ENCODE measurements at regions not wholly inside any gene's neighbourhood (a gene's known extent, or its start where the extent isn't known, plus 50 kb on each side); places are given as distances from the start of the nearest gene placed in this dataset.

DNA sequence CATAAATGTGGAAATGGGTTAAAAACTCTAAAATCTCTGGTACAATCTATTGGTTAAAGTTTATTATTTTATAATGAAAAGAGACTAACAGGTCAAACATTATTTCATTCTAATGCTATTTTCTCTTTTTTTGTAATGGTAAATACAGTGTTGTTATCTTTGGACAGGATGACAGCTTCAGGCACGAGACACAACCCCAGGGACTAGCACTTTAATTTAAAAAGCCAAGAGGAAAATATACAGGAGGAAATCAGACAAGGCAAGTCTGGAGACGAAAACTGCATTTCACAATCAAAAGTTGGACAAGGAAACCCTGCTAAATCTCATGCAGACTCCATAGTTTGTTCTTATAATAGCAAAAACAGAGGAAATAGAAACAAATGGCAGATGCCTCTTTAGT, 589.1 kb upstream of the CDH8 start:
- ChIA-PET POLR2A (no interaction called here), CTCF (no interaction called here)
- Histone ChIP-seq H3K9me3 (ENCODE audit: control insufficient read depth, insufficient read depth, low read depth, low read length) (no peaks in the 10 kb centered on the region), H3K27ac (ENCODE audit: low read length) (no peak overlapping the region), H3K36me3 (ENCODE audit: control insufficient read depth, insufficient read depth, low read length) (no peaks in the 10 kb centered on the region), H3K27me3 (ENCODE audit: control insufficient read depth, insufficient read depth, low read length) (no peaks in the 10 kb centered on the region), H3K4me1 (ENCODE audit: control insufficient read depth, insufficient read depth, low read length) (no peaks in the 10 kb centered on the region), H3K4me3 (ENCODE audit: low read depth in 2 of 2, low read length in 2 of 2) (no peak overlapping the region)
- DNase-seq (ENCODE audit: low read depth, low spot score), result no peak
- no TSS peak for BruUV-seq (replicated peaks)
- intact Hi-C loops (cut with micrococcal nuclease; ENCODE audit: unreplicated experiment) (no loop called here), in situ Hi-C loops (cut with HindIII; ENCODE audit: low pct_unique_long_range_greater_than_20kb, low sequenced_read_pairs) (no loop called here)
- no peak for TF ChIP-seq SIN3A (IDR thresholded peaks at IDR 0.05; ENCODE audit: borderline replicate concordance, insufficient read depth, low read depth, low read length)
- no peak for TF ChIP-seq REST (IDR thresholded peaks at IDR 0.05; ENCODE audit: insufficient read depth in 1 of 2, low read depth in 2 of 2, low read length in 1 of 2)
- ATAC-seq, result no peak

DNA sequence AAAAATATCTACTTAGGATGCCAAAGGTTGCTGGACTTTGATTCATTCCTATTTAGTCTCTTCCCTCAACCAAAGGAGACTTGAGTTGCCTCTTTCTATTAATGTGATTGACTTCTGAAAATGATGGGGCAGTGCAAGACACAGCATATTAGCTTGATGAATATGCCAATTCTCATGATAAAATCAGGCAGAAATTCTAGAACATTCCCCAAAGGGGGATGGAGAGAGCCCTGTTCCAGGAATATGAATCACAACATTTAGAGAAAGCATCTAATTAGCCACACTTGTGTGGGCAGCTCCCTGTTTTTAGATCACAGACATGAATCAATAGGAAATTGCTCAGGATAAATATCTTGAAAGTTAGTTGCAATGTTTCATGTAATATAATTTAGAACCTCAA, 584.0 kb upstream of the CDH8 start:
- intact Hi-C loops (cut with micrococcal nuclease; ENCODE audit: unreplicated experiment), result no loop called here
- H3K27me3 ChIP-seq (ENCODE audit: control insufficient read depth, insufficient read depth, low read length), result no peaks in the 10 kb centered on the region
- in situ Hi-C loops (cut with HindIII; ENCODE audit: low pct_unique_long_range_greater_than_20kb, low sequenced_read_pairs), result no loop called here
- H3K27ac ChIP-seq (ENCODE audit: low read length), result no peak overlapping the region
- H3K9me3 ChIP-seq (ENCODE audit: control insufficient read depth, insufficient read depth, low read depth, low read length), result no peaks in the 10 kb centered on the region
- no peak for ATAC-seq
- DNase-seq (ENCODE audit: low read depth, low spot score), result no peak
- no peaks in the 10 kb centered on the region for H3K36me3 ChIP-seq (ENCODE audit: control insufficient read depth, insufficient read depth, low read length)
- CTCF ChIA-PET, result no interaction called here
- TF ChIP-seq POLR2AphosphoS5 (IDR thresholded peaks at IDR 0.05; ENCODE audit: low read depth, low read length), result no peak
- TF ChIP-seq SIN3A (IDR thresholded peaks at IDR 0.05; ENCODE audit: borderline replicate concordance, insufficient read depth, low read depth, low read length), result no peak
- no peak for TF ChIP-seq TCF7L2 (IDR thresholded peaks at IDR 0.05; ENCODE audit: low read depth, low read length)
- TF ChIP-seq, protein P1, sequence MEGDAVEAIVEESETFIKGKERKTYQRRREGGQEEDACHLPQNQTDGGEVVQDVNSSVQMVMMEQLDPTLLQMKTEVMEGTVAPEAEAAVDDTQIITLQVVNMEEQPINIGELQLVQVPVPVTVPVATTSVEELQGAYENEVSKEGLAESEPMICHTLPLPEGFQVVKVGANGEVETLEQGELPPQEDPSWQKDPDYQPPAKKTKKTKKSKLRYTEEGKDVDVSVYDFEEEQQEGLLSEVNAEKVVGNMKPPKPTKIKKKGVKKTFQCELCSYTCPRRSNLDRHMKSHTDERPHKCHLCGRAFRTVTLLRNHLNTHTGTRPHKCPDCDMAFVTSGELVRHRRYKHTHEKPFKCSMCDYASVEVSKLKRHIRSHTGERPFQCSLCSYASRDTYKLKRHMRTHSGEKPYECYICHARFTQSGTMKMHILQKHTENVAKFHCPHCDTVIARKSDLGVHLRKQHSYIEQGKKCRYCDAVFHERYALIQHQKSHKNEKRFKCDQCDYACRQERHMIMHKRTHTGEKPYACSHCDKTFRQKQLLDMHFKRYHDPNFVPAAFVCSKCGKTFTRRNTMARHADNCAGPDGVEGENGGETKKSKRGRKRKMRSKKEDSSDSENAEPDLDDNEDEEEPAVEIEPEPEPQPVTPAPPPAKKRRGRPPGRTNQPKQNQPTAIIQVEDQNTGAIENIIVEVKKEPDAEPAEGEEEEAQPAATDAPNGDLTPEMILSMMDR (IDR thresholded peaks at IDR 0.05), result no peak
- TF ChIP-seq REST (IDR thresholded peaks at IDR 0.05; ENCODE audit: insufficient read depth in 1 of 2, low read depth in 2 of 2, low read length in 1 of 2), result no peak
- H3K4me3 ChIP-seq (ENCODE audit: low read depth in 2 of 2, low read length in 2 of 2), result no peak overlapping the region
- no TSS peak for BruUV-seq (replicated peaks)
- POLR2A ChIA-PET, result no interaction called here
- no peaks in the 10 kb centered on the region for H3K4me1 ChIP-seq (ENCODE audit: control insufficient read depth, insufficient read depth, low read length)
